ENCODE measurements at regions not wholly inside any gene's neighbourhood (a gene's known extent, or its start where the extent isn't known, plus 50 kb on each side); places are given as distances from the start of the nearest gene placed in this dataset.

GRCh38 chr7:364536-364935, 74.6 kb downstream of the FOXL3 start:
- no peak for FAIRE-seq
- POLR2A ChIA-PET = no interaction called here
- Histone ChIP-seq H3K27me3 (replicated peaks in 1 of 2; ENCODE audit: control insufficient read depth in 2 of 2, insufficient read depth in 2 of 2, low read length in 1 of 2) (no peaks in the 10 kb centered on the region), H3K4me3 (no peak overlapping the region), H3K27ac (ENCODE audit: control insufficient read depth, insufficient read depth) (no peak overlapping the region), H4K20me1 (ENCODE audit: control insufficient read depth, insufficient read depth) (no peaks in the 10 kb centered on the region), H2AFZ (ENCODE audit: control insufficient read depth, low read depth, low read length) (no peak overlapping the region), H3K9ac (ENCODE audit: control insufficient read depth, insufficient read depth, low read length) (no peak overlapping the region), H3K4me2 (ENCODE audit: control insufficient read depth, insufficient read depth) (no peak overlapping the region), H3K4me1 (ENCODE audit: control insufficient read depth, insufficient read depth, low read length) (no peaks in the 10 kb centered on the region; the same call in 1 of the 2 replicates), H3K9me3 (replicated peaks; ENCODE audit: control insufficient read depth, insufficient read depth, low read length) (peaks cover 2% of the 10 kb centered on the region; the same call in 2 of the 3 replicates), H3K79me2 (ENCODE audit: control insufficient read depth, insufficient read depth, low read length) (no peaks in the 10 kb centered on the region), H3K36me3 (ENCODE audit: control insufficient read depth in 2 of 2, insufficient read depth in 2 of 2, low read length in 1 of 2) (no peaks in the 10 kb centered on the region)
- ATAC-seq = no peak
- no TSS peak for BruUV-seq (replicated peaks)
- RAD21 ChIA-PET (ENCODE audit: unreplicated experiment) = no interaction called here
- CTCF ChIA-PET = no interaction called here
- DNase-seq (ENCODE audit: low read depth, low spot score) = no peak
- in situ Hi-C loops (cut with MboI) (no loop called here), intact Hi-C loops (cut with micrococcal nuclease; ENCODE audit: unreplicated experiment) (no loop called here)
- 58% methylated on average over 11 of the region's 11 CpGs for WGBS (ENCODE audit: insufficient coverage, insufficient replicate concordance, low lambda C conversion rate, missing lambda C conversion rate)
- SMC1A ChIA-PET (ENCODE audit: uncharacterized antibody, unreplicated experiment) = no interaction called here
- TF ChIP-seq STAT3 (IDR thresholded peaks at IDR 0.05; ENCODE audit: low read depth, low read length) (no peak), TBL1XR1 (IDR thresholded peaks at IDR 0.05; ENCODE audit: low read depth, low read length) (no peak), BACH1 (IDR thresholded peaks at IDR 0.05; ENCODE audit: borderline replicate concordance) (no peak), SUPT20H (IDR thresholded peaks at IDR 0.05; ENCODE audit: borderline replicate concordance, control insufficient read depth, low read depth, low read length) (no peak), E2F8 (IDR thresholded peaks at IDR 0.05; ENCODE audit: low read depth, partially characterized antibody) (no peak), ATF7 (IDR thresholded peaks at IDR 0.05; ENCODE audit: low read depth) (no peak), ZSCAN29 (IDR thresholded peaks at IDR 0.05) (no peak), ESRRA (IDR thresholded peaks at IDR 0.05; ENCODE audit: low read length) (no peak), ZNF384 (IDR thresholded peaks at IDR 0.05; ENCODE audit: borderline replicate concordance, low read depth, low read length) (no peak), PRDM15 (CRISPR knock-in tag; IDR thresholded peaks at IDR 0.05) (no peak), FOS (IDR thresholded peaks at IDR 0.05; ENCODE audit: borderline replicate concordance, extremely low read depth, insufficient read length) (no peak), MYC (IDR thresholded peaks at IDR 0.05; ENCODE audit: insufficient read depth, insufficient read length, insufficient replicate concordance, low read length, severe bottlenecking) (no peak), PKNOX1 (IDR thresholded peaks at IDR 0.05) (no peak)

Data from GM12878 (cell line).